ENCODE measurements at regions not wholly inside any gene's neighbourhood (a gene's known extent, or its start where the extent isn't known, plus 50 kb on each side); places are given as distances from the start of the nearest gene placed in this dataset.

GRCh38 chr11:91755526-91755925 is 469.1 kb upstream of the FAT3 start:
- Histone ChIP-seq H3K4me3 (IDR thresholded peaks at IDR 0.05; ENCODE audit: insufficient read depth, low read depth, low read length) (no peak overlapping the region), H3K4me2 (no peak overlapping the region), H3K9ac (no peak overlapping the region), H2AFZ (ENCODE audit: low read depth) (no peak overlapping the region), H3K27me3 (ENCODE audit: insufficient read depth, low read depth) (no peaks in the 10 kb centered on the region), H4K20me1 (ENCODE audit: insufficient read depth) (no peaks in the 10 kb centered on the region), H3K36me3 (ENCODE audit: insufficient read depth) (no peaks in the 10 kb centered on the region), H3K4me1 (ENCODE audit: low read depth, poor library complexity, severe bottlenecking) (no peaks in the 10 kb centered on the region), H3K79me2 (ENCODE audit: insufficient read depth, low read depth) (no peaks in the 10 kb centered on the region), H3K27ac (no peak overlapping the region)
- no peak for TF ChIP-seq CTCF (conservative IDR thresholded peaks at IDR 0.05; ENCODE audit: low read depth, low read length)

GRCh38 chr11:91749251-91749650 is 475.4 kb upstream of the FAT3 start:
- Histone ChIP-seq H3K4me1 (ENCODE audit: low read depth, poor library complexity, severe bottlenecking) (no peaks in the 10 kb centered on the region), H3K4me3 (IDR thresholded peaks at IDR 0.05; ENCODE audit: insufficient read depth, low read depth, low read length) (no peak overlapping the region), H3K27ac (no peak overlapping the region), H3K4me2 (no peak overlapping the region), H4K20me1 (ENCODE audit: insufficient read depth) (no peaks in the 10 kb centered on the region), H3K9ac (no peak overlapping the region), H3K36me3 (ENCODE audit: insufficient read depth) (no peaks in the 10 kb centered on the region), H3K27me3 (ENCODE audit: insufficient read depth, low read depth) (no peaks in the 10 kb centered on the region), H3K79me2 (ENCODE audit: insufficient read depth, low read depth) (no peaks in the 10 kb centered on the region), H2AFZ (ENCODE audit: low read depth) (no peak overlapping the region)
- TF ChIP-seq CTCF (conservative IDR thresholded peaks at IDR 0.05; ENCODE audit: low read depth, low read length): no peak

- no peak overlapping the region for H3K27ac ChIP-seq
- H3K9ac ChIP-seq: no peak overlapping the region
- no peak overlapping the region for H2AFZ ChIP-seq (ENCODE audit: low read depth)
- no peak overlapping the region for H3K4me2 ChIP-seq
- H4K20me1 ChIP-seq (ENCODE audit: insufficient read depth): no peaks in the 10 kb centered on the region
- TF ChIP-seq CTCF (conservative IDR thresholded peaks at IDR 0.05; ENCODE audit: low read depth, low read length): no peak
- H3K27me3 ChIP-seq (ENCODE audit: insufficient read depth, low read depth): no peaks in the 10 kb centered on the region
- H3K79me2 ChIP-seq (ENCODE audit: insufficient read depth, low read depth): no peaks in the 10 kb centered on the region
- H3K4me3 ChIP-seq (IDR thresholded peaks at IDR 0.05; ENCODE audit: insufficient read depth, low read depth, low read length): no peak overlapping the region
- no peaks in the 10 kb centered on the region for H3K4me1 ChIP-seq (ENCODE audit: low read depth, poor library complexity, severe bottlenecking)
- no peaks in the 10 kb centered on the region for H3K36me3 ChIP-seq (ENCODE audit: insufficient read depth)
Observed at GRCh38 chr11:91742155-91742554, 482.5 kb upstream of the FAT3 start.

- no peak overlapping the region for H2AFZ ChIP-seq (ENCODE audit: low read depth)
- H3K27ac ChIP-seq: no peak overlapping the region
- H4K20me1 ChIP-seq (ENCODE audit: insufficient read depth): no peaks in the 10 kb centered on the region
- no peaks in the 10 kb centered on the region for H3K79me2 ChIP-seq (ENCODE audit: insufficient read depth, low read depth)
- H3K36me3 ChIP-seq (ENCODE audit: insufficient read depth): no peaks in the 10 kb centered on the region
- H3K4me2 ChIP-seq: no peak overlapping the region
- H3K4me3 ChIP-seq (IDR thresholded peaks at IDR 0.05; ENCODE audit: insufficient read depth, low read depth, low read length): no peak overlapping the region
- no peaks in the 10 kb centered on the region for H3K4me1 ChIP-seq (ENCODE audit: low read depth, poor library complexity, severe bottlenecking)
- H3K27me3 ChIP-seq (ENCODE audit: insufficient read depth, low read depth): no peaks in the 10 kb centered on the region
- H3K9ac ChIP-seq: no peak overlapping the region
- TF ChIP-seq CTCF (conservative IDR thresholded peaks at IDR 0.05; ENCODE audit: low read depth, low read length): no peak
Observed at GRCh38 chr11:91731051-91731450, 493.6 kb upstream of the FAT3 start.

- Histone ChIP-seq H3K36me3 (ENCODE audit: insufficient read depth) (no peaks in the 10 kb centered on the region), H3K4me2 (no peak overlapping the region), H2AFZ (ENCODE audit: low read depth) (no peak overlapping the region), H3K27me3 (ENCODE audit: insufficient read depth, low read depth) (no peaks in the 10 kb centered on the region), H4K20me1 (ENCODE audit: insufficient read depth) (no peaks in the 10 kb centered on the region), H3K27ac (no peak overlapping the region), H3K4me3 (IDR thresholded peaks at IDR 0.05; ENCODE audit: insufficient read depth, low read depth, low read length) (no peak overlapping the region), H3K9ac (no peak overlapping the region), H3K79me2 (ENCODE audit: insufficient read depth, low read depth) (no peaks in the 10 kb centered on the region), H3K4me1 (ENCODE audit: low read depth, poor library complexity, severe bottlenecking) (no peaks in the 10 kb centered on the region)
- TF ChIP-seq CTCF (conservative IDR thresholded peaks at IDR 0.05; ENCODE audit: low read depth, low read length): no peak
Observed at GRCh38 chr11:91730620-91731019, 494.0 kb upstream of the FAT3 start.
